Retinal pigment epithelial cell (primary cell): ENCODE measurements at regions not wholly inside any gene's neighbourhood (a gene's known extent, or its start where the extent isn't known, plus 50 kb on each side); places are given as distances from the start of the nearest gene placed in this dataset.

Experiments
- DNase-seq: peaks from one replicate; pipeline ENCODE4 v3.0.0-alpha.2; 2010; ENCODE audit warnings: low read depth
- H3K4me3 ChIP-seq: 2 replicates; pipeline ENCODE4 v1.5.1; 2011; ENCODE audit warnings: mild to moderate bottlenecking, low read length, control low read depth, moderate library complexity
- CTCF ChIP-seq: conservative IDR thresholded peaks from 2 replicates; pipeline ENCODE4 v1.5.1; 2011; ENCODE audit warnings: low read depth, low read length, control low read depth, inconsistent platforms

DNA sequence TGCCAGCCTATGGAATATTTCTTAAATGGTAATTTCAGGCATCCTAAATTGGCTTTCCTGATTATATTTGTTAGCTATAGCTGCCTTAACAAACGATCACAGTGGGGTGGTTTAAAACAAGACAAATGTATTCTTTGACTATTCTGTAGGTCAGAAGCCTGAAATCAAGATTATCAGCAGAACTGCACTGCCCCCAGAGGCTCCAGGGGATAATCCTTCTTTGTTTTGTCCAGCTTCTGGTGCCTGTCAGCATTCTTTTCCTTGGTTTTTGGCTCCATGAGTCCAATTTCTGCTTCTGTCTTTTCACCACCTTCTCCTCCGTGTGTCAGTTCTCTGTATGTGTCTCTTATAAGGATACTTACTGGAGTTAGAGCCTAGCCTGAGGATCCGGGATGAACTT is 1282.2 kb upstream of the USP15 start:
- DNase-seq, result no peak
- no peak overlapping the region for H3K4me3 ChIP-seq
- TF ChIP-seq CTCF, result peak; percentile 39

DNA sequence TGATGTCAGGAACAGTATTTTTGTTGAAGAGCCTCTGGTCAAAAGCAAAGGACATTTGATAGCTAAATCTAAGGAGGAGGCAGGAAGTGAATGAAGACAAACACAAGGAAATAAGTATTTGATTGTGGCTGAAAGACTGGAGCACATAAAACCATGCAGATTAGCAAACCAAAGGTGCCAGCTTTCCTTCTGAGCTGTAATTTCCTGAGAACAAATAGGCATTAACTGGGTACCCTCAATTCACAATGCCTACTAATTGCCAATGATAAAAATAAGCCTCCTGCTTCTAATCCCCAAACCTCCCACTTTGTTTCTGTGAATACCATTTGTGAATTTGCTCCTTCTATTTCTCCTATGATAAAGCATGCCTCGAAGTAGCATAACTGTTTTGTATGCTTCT is 1279.6 kb upstream of the USP15 start:
- no peak overlapping the region for H3K4me3 ChIP-seq
- DNase-seq, result no peak
- TF ChIP-seq CTCF, result no peak

GRCh38 chr12:60981473-60981872 is 1278.7 kb upstream of the USP15 start:
- no peak for DNase-seq
- H3K4me3 ChIP-seq, result no peak overlapping the region
- no peak for TF ChIP-seq CTCF

DNA sequence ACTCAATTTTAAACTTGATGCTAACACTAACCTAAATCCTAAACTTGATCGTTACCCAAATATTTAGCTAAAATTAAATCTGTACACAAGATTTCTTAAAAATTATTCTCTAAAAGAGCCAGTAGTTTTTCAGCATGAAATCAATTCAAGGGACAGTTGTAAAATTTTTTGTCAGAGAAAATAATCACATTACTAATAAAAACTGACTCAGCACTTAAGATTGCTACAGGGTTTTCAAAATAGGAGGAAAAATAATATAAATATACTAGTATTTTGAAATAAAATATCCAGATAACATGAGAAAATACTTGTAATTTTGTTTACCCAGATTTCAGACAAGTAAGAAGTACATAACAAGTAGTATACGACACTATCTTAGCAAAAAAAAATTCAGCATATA is 1268.1 kb upstream of the USP15 start:
- TF ChIP-seq CTCF, result no peak
- no peak for DNase-seq
- H3K4me3 ChIP-seq, result no peak overlapping the region

- H3K4me3 ChIP-seq, result no peak overlapping the region
- no peak for DNase-seq
- TF ChIP-seq CTCF, result no peak
These were observed 1264.9 kb upstream of the USP15 start for GRCh38 chr12:60995256-60995825.

DNA sequence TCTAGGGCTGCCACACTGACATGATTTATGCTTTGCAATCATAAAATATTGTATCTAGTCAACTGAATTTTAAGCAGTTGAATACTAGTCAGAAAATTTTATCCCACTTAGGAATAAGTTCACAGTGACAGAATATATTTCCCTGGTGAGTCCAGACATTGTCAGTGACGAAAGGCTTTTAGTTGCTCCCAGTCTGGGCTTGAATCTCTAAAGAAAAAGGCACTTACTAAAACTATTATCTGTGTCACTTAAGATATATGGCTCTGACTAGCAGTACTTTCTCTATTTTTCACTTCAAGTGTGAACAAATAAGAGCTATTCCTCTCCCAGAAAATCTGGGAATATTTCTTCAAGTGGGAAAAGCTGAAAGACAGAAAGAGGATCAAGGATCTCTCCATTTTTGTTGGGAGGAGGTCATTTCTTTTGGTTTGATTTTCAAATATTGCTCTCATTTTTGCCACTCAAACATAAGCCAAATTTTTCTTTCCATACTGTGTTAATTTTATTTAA is 1262.3 kb upstream of the USP15 start:
- TF ChIP-seq CTCF, result no peak
- no peak overlapping the region for H3K4me3 ChIP-seq
- no peak for DNase-seq

- no peak overlapping the region for H3K4me3 ChIP-seq
- TF ChIP-seq CTCF, result no peak
- no peak for DNase-seq
These were observed 1251.0 kb upstream of the USP15 start for GRCh38 chr12:61009192-61009591.
